Ovary (tissue), 3 donors: ENCODE measurements at regions not wholly inside any gene's neighbourhood (a gene's known extent, or its start where the extent isn't known, plus 50 kb on each side); places are given as distances from the start of the nearest gene placed in this dataset.

Source experiments
- EP300 ChIP-seq: sonication (generic); formaldehyde crosslinking; IDR thresholded peaks from one replicate; pipeline ENCODE4 v1.6.1; 2017; ENCODE audit warnings: antibody characterized with exemption
- POLR2A ChIP-seq: fragments of 450-650 bp; IDR thresholded peaks from one replicate; pipeline ENCODE4 v1.6.1; 2017; ENCODE audit warnings: antibody characterized with exemption, mild to moderate bottlenecking, moderate library complexity
- TF ChIP-seq, protein P1 (sequence below), 3 donors: fragments of 450-650 bp in 2 of 3; fragments of 200-600 bp in 1 of 3; IDR thresholded peaks; one replicate each; pipeline versions ENCODE4 v1.5.1 to v1.8.0; 2016 to 2022; ENCODE audit warnings: antibody characterized with exemption in 3 of 3, mild to moderate bottlenecking in 1 of 3
- donor health status: DM: no; HTN: no; CAD: no.

DNA sequence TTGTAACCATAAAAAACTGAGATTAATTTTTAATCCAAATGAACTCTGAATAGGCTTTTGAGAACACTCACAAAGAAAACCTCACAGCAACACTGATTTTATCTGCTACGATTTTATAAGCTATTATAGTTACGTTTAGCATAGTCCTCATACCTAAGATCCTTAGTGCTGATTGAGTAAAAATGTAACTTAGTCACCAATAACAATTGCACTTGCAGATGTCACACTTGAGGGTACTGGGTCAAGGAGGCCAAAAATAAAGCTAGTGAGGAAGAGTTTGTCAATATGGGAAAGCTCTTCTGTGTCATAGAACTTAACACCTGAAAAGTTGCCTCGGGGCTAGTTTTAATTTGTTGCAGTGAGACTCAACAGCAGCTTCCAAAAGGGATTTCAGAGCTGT is 706.5 kb upstream of the FAM98A start:
- TF ChIP-seq, protein P1, sequence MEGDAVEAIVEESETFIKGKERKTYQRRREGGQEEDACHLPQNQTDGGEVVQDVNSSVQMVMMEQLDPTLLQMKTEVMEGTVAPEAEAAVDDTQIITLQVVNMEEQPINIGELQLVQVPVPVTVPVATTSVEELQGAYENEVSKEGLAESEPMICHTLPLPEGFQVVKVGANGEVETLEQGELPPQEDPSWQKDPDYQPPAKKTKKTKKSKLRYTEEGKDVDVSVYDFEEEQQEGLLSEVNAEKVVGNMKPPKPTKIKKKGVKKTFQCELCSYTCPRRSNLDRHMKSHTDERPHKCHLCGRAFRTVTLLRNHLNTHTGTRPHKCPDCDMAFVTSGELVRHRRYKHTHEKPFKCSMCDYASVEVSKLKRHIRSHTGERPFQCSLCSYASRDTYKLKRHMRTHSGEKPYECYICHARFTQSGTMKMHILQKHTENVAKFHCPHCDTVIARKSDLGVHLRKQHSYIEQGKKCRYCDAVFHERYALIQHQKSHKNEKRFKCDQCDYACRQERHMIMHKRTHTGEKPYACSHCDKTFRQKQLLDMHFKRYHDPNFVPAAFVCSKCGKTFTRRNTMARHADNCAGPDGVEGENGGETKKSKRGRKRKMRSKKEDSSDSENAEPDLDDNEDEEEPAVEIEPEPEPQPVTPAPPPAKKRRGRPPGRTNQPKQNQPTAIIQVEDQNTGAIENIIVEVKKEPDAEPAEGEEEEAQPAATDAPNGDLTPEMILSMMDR (IDR thresholded peaks at IDR 0.05): no peak
- TF ChIP-seq POLR2A (no peak), EP300 (no peak)
